ENCODE measurements at regions not wholly inside any gene's neighbourhood (a gene's known extent, or its start where the extent isn't known, plus 50 kb on each side); places are given as distances from the start of the nearest gene placed in this dataset.

DNA sequence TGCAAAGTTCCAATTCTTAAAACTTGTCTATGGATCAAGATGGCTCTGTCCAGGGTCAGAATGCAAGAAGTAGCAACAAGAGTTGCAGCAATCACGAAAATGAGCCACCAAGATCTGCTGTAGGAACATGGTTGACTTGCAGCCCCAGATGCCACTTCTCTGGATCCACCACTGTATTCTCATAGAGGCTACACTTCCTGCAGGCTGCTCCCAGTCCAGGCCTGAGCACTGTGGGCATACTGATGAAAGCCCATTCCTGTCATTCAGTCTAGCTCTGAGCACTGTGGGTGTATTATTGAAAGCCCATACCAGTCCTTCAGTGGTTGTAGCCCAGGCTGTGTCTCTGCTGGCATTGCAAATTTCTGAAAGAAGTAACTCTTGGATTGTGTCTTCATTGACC lies 213.9 kb upstream of the AGAP1 start:
- TF ChIP-seq CTCF (IDR thresholded peaks at IDR 0.05) (no peak), POLR2A (IDR thresholded peaks at IDR 0.05) (no peak)
